Neural progenitor cell (in vitro differentiated cells): ENCODE measurements at regions not wholly inside any gene's neighbourhood (a gene's known extent, or its start where the extent isn't known, plus 50 kb on each side); places are given as distances from the start of the nearest gene placed in this dataset.

ENCODE experiments used
- DNase-seq: peaks from one replicate; pipeline ENCODE4 v3.0.0-alpha.2; 2016; ENCODE audit warnings: low spot score
- H2AFZ ChIP-seq: fragments of 200-600 bp; sonication (generic); replicated peaks from 2 replicates; pipeline ENCODE4 v1.6.1; 2016; ENCODE audit warnings: antibody characterized with exemption
- H3F3A ChIP-seq: fragments of 200-600 bp; sonication (generic); 2 replicates; pipeline ENCODE4 v1.6.1; 2016; ENCODE audit warnings: antibody characterized with exemption, low read depth
- H3K27ac ChIP-seq: fragments of 200-600 bp; sonication (generic); 2 replicates; pipeline ENCODE4 v1.5.1; 2016; ENCODE audit warnings: mild to moderate bottlenecking
- H3K27me3 ChIP-seq: fragments of 200-600 bp; sonication (generic); 2 replicates; pipeline ENCODE4 v1.6.1; 2016; ENCODE audit warnings: mild to moderate bottlenecking, moderate library complexity
- H3K36me3 ChIP-seq: fragments of 200-600 bp; sonication (generic); 2 replicates; pipeline ENCODE4 v1.5.1; 2016
- H3K4me1 ChIP-seq: fragments of 200-600 bp; sonication (generic); 2 replicates; pipeline ENCODE4 v1.6.1; 2016; ENCODE audit warnings: mixed run types
- H3K4me2 ChIP-seq: fragments of 200-600 bp; sonication (generic); 2 replicates; pipeline ENCODE4 v1.6.1; 2016
- H3K4me3 ChIP-seq: fragments of 200-600 bp; sonication (generic); 2 replicates; pipeline ENCODE4 v1.5.1; 2016
- H3K79me2 ChIP-seq: fragments of 200-600 bp; sonication (generic); 2 replicates; pipeline ENCODE4 v1.6.1; 2016; ENCODE audit warnings: low read depth
- H3K9ac ChIP-seq: fragments of 200-600 bp; sonication (generic); 2 replicates; pipeline ENCODE4 v1.6.1; 2016
- H3K9me3 ChIP-seq: fragments of 200-600 bp; sonication (generic); 2 replicates; pipeline ENCODE4 v1.5.1; 2016; ENCODE audit warnings: low read depth
- H4K20me1 ChIP-seq: fragments of 200-600 bp; sonication (generic); 2 replicates; pipeline ENCODE4 v1.6.1; 2016; ENCODE audit warnings: low read depth
- H3K27ac Mint-ChIP-seq: 3 replicates; pipeline ENCODE4 v1.8.0; 2021; ENCODE audit warnings: mixed read lengths
- H3K27me3 Mint-ChIP-seq: 2 replicates; pipeline ENCODE4 v1.8.0; 2022; ENCODE audit warnings: low read depth, mild to moderate bottlenecking, inconsistent platforms, moderate library complexity, mixed read lengths; ENCODE audit not compliant: insufficient read depth
- H3K36me3 Mint-ChIP-seq: 3 replicates; pipeline ENCODE4 v1.8.0; 2021; ENCODE audit warnings: mixed read lengths
- H3K4me1 Mint-ChIP-seq: 3 replicates; pipeline ENCODE4 v1.8.0; 2021; ENCODE audit warnings: mixed read lengths
- H3K4me3 Mint-ChIP-seq: 3 replicates; pipeline ENCODE4 v1.8.0; 2021; ENCODE audit warnings: mild to moderate bottlenecking, moderate library complexity, mixed read lengths
- H3K9me3 Mint-ChIP-seq: 3 replicates; pipeline ENCODE4 v1.8.0; 2020; ENCODE audit warnings: mixed read lengths
- CTCF ChIP-seq: fragments of 200-600 bp; sonication (generic); IDR thresholded peaks from 2 replicates; pipeline ENCODE4 v1.5.1; 2017; ENCODE audit warnings: antibody characterized with exemption, mild to moderate bottlenecking
- EZH2 ChIP-seq: fragments of 200-600 bp; sonication (generic); IDR thresholded peaks from 2 replicates; pipeline ENCODE4 v1.6.1; 2017; ENCODE audit warnings: antibody characterized with exemption, mild to moderate bottlenecking, moderate library complexity
- EZH2phosphoT487 ChIP-seq: fragments of 200-600 bp; sonication (generic); IDR thresholded peaks from 2 replicates; pipeline ENCODE4 v1.6.1; 2017; ENCODE audit warnings: antibody characterized with exemption

DNA sequence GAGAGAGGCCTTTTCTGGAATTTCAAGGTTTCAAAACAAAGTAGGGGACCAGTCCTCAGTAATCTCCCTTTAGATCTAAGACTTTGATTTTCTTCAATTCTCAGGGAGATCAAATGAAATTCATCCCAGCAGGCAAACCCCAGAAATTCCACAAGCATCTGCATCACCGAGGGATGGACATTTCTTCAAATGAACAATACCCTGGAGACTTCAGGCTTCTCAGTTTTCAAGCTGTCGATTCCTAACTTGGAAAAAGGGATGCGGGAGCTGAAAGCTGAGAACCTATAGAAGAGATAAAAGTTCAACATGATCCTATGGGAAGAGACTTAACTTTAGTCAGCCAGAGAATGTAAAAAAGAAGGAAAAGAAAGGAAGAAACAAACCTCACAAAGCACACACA, 296.9 kb upstream of the CDH5 start:
- H3K9me3 Mint-ChIP-seq = peaks cover 20% of the 10 kb centered on the region
- H3F3A ChIP-seq = no peaks in the 10 kb centered on the region
- H4K20me1 ChIP-seq = no peaks in the 10 kb centered on the region
- H3K27me3 Mint-ChIP-seq = peaks cover 5% of the 10 kb centered on the region
- H3K27ac ChIP-seq = no peak overlapping the region
- H3K27ac Mint-ChIP-seq = no peak overlapping the region
- H3K4me2 ChIP-seq = no peak overlapping the region
- no peaks in the 10 kb centered on the region for H3K36me3 Mint-ChIP-seq
- no peaks in the 10 kb centered on the region for H3K79me2 ChIP-seq
- H3K4me1 ChIP-seq = peaks cover 9% of the 10 kb centered on the region
- peaks cover 11% of the 10 kb centered on the region for H3K4me1 Mint-ChIP-seq
- no peak for DNase-seq
- no peak overlapping the region for H3K9ac ChIP-seq
- no peak for TF ChIP-seq EZH2
- TF ChIP-seq EZH2phosphoT487 = no peak
- TF ChIP-seq CTCF = no peak
- no peak overlapping the region for H3K4me3 ChIP-seq
- no peaks in the 10 kb centered on the region for H3K36me3 ChIP-seq
- H2AFZ ChIP-seq = peak overlapping the region; percentile 56
- H3K4me3 Mint-ChIP-seq = no peak overlapping the region
- H3K9me3 ChIP-seq = no peaks in the 10 kb centered on the region
- H3K27me3 ChIP-seq = no peaks in the 10 kb centered on the region

- Histone ChIP-seq H3K79me2 (no peaks in the 10 kb centered on the region), H3K4me2 (no peak overlapping the region), H3K4me1 (peaks cover 16% of the 10 kb centered on the region), H3F3A (no peaks in the 10 kb centered on the region), H3K4me3 (no peak overlapping the region), H2AFZ (no peak overlapping the region), H3K9ac (no peak overlapping the region), H3K36me3 (no peaks in the 10 kb centered on the region), H4K20me1 (no peaks in the 10 kb centered on the region), H3K27ac (no peak overlapping the region), H3K9me3 (no peaks in the 10 kb centered on the region), H3K27me3 (no peaks in the 10 kb centered on the region)
- DNase-seq = no peak
- H3K9me3 Mint-ChIP-seq = peaks cover 7% of the 10 kb centered on the region
- no peaks in the 10 kb centered on the region for H3K36me3 Mint-ChIP-seq
- no peak overlapping the region for H3K4me3 Mint-ChIP-seq
- H3K4me1 Mint-ChIP-seq = peaks cover 13% of the 10 kb centered on the region
- no peak for TF ChIP-seq CTCF
- TF ChIP-seq EZH2phosphoT487 = no peak
- no peak for TF ChIP-seq EZH2
- H3K27me3 Mint-ChIP-seq = peaks cover 2% of the 10 kb centered on the region
- H3K27ac Mint-ChIP-seq = no peak overlapping the region
These were observed 300.1 kb upstream of the CDH5 start for GRCh38 chr16:66066404-66066803.

- no peaks in the 10 kb centered on the region for H3K36me3 Mint-ChIP-seq
- Histone ChIP-seq H3K4me1 (peaks cover 16% of the 10 kb centered on the region), H3F3A (no peaks in the 10 kb centered on the region), H3K27me3 (no peaks in the 10 kb centered on the region), H3K4me3 (no peak overlapping the region), H3K4me2 (no peak overlapping the region), H3K27ac (no peak overlapping the region), H3K79me2 (no peaks in the 10 kb centered on the region), H3K9me3 (no peaks in the 10 kb centered on the region), H2AFZ (no peak overlapping the region), H3K36me3 (no peaks in the 10 kb centered on the region), H4K20me1 (no peaks in the 10 kb centered on the region), H3K9ac (no peak overlapping the region)
- no peak for TF ChIP-seq EZH2phosphoT487
- no peak for TF ChIP-seq EZH2
- TF ChIP-seq CTCF = no peak
- H3K27ac Mint-ChIP-seq = no peak overlapping the region
- DNase-seq = no peak
- peaks cover 2% of the 10 kb centered on the region for H3K27me3 Mint-ChIP-seq
- peaks cover 18% of the 10 kb centered on the region for H3K4me1 Mint-ChIP-seq
- H3K4me3 Mint-ChIP-seq = no peak overlapping the region
- H3K9me3 Mint-ChIP-seq = peaks cover 7% of the 10 kb centered on the region
These were observed 300.6 kb upstream of the CDH5 start for GRCh38 chr16:66065925-66066324.
